ENCODE measurements at regions not wholly inside any gene's neighbourhood (a gene's known extent, or its start where the extent isn't known, plus 50 kb on each side); places are given as distances from the start of the nearest gene placed in this dataset.

- TF ChIP-seq ATF7 (IDR thresholded peaks at IDR 0.05) (no peak), ATF7 (CRISPR knock-in tag; IDR thresholded peaks at IDR 0.05) (no peak), TAF1 (CRISPR knock-in tag; IDR thresholded peaks at IDR 0.05) (no peak), SP1 (IDR thresholded peaks at IDR 0.05) (no peak), SP1 (CRISPR knock-in tag; IDR thresholded peaks at IDR 0.05) (no peak), FOXK1 (CRISPR knock-in tag; IDR thresholded peaks at IDR 0.05; ENCODE audit: borderline replicate concordance, low read depth) (no peak), HMG20B (CRISPR knock-in tag; conservative IDR thresholded peaks at IDR 0.05) (no peak), ZNF790 (CRISPR knock-in tag; IDR thresholded peaks at IDR 0.05; ENCODE audit: borderline replicate concordance) (no peak)
- TF ChIP-seq, protein P1, sequence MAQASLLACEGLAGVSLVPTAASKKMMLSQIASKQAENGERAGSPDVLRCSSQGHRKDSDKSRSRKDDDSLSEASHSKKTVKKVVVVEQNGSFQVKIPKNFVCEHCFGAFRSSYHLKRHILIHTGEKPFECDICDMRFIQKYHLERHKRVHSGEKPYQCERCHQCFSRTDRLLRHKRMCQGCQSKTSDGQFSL (CRISPR knock-in tag; IDR thresholded peaks at IDR 0.05), result no peak
Observed at GRCh38 chr11:38900211-38900610, 2302.2 kb upstream of the RAG2 start.

Measured in HepG2 (cell line).